ENCODE measurements at regions not wholly inside any gene's neighbourhood (a gene's known extent, or its start where the extent isn't known, plus 50 kb on each side); places are given as distances from the start of the nearest gene placed in this dataset.
"Not testable (repeated sequence)": the region's sequence is repeated elsewhere in the genome, so short reads cannot be mapped to it uniquely, and the experiment has no call there.

DNA sequence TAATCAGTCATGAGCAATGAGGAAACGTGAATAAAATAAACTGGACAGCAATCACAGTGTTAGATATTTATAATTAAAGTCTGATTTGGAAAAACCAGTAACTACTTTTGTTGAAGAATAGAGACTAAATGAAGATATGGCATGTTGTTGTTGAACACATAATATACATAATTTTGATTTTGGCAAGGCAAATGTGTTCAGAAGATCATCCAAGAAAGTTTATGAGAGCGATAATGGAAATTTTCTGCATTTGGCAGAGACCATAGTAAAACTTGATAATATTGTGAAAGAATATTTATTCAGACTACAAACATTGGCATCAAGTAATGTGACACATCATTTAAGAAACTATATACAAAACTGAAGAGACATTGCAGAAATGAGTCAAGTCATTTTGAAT, 620.7 kb downstream of the TMA16 start:
- DNase-seq = no peak

DNA sequence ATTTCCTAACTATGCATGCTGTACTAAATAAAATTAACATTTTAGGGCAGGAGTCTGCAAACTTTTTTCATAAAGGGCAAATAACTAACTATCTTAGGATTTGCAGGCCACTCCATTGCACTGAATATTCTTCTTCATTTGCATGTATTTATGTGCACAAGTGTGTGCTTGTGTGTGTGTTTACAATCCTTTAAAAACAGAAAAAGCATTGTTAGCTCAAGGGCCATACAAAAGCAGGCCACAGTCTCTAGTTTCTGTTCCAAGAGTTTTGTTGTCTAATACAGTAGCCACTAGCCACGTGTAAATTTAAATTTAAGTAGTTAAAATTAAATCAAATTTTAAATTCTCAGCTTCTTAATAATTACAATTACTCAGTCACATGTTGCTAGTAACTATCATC, 621.8 kb downstream of the TMA16 start:
- no peak for DNase-seq

DNA sequence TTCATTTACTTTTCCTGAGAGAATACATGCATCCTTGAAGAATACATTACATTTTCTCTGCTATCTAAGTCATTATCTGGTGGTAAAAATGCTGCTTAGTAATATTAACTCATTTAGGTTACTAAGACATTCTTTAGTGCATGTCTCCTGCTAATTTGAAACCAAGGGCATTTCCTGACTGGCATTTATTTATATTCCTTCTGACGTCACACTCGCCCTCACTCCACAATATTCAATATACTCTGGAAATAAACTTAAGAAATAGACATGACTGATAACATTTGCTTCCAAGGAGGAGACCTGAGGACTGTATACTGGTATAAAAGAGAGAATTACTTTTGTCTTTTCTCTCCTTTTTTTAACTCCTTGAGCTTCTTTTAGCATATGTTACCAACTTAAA, 619.5 kb upstream of the SMIM31 start:
- DNase-seq = no peak

DNA sequence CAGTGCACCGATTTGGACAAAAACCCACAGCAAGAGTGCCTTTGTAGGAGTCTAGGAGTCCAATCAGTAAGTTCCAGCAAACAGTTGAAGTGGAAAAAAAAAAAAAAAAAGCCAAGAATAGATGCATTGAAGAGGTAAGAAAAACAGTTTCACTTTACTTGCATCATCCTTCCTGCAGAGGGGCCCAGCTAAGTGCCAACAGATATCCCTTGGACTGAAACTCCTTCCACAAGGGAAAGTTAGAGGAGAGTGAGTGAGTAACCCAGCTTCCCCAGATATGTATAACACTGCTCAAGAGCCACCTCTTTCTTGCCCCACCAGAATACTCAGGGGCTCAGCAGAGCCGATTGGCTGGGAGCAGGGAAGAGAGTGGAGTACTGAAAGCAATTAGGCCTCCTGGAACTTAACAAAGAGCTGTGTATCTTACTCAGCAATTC, 617.7 kb upstream of the SMIM31 start:
- no peak for DNase-seq

DNA sequence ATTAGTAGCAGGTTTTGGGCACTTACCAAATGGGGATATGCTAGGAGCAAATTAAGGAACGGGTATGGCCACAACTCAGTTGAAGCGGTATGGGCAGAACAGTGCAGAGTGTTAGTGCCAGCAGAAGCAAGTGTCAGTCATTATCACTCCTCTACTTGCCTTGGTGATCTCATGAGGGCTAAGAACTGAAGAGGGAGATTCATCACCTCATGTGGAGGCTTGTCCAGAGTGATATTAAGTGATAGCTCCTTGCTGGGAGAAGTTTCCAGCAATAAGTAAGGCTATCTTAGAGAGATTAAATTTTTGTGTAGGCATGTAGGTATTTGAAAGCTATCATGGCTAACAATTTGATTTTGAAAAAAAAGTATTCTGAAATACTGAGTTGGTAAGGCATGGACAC, 615.4 kb upstream of the SMIM31 start:
- DNase-seq = no peak

DNA sequence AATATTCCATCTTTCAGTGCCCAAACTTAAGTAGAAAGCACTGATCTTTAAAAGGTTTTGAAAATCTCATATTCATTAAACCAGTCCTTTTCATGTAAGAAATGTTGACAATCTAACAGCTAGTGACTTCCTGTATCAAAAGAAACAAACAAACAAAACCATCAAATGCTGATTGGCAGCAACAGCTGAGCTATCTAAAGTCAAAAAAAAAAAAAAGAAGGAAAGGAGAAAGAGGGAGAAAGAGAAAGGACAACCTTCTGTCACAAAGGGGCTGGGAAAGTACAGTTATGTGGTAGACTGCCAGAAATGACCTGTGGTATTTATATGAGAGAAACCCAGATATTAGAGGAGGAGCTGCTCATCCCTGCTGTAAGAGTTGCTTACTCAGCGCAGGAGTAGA, 614.6 kb upstream of the SMIM31 start:
- DNase-seq = no peak

DNA sequence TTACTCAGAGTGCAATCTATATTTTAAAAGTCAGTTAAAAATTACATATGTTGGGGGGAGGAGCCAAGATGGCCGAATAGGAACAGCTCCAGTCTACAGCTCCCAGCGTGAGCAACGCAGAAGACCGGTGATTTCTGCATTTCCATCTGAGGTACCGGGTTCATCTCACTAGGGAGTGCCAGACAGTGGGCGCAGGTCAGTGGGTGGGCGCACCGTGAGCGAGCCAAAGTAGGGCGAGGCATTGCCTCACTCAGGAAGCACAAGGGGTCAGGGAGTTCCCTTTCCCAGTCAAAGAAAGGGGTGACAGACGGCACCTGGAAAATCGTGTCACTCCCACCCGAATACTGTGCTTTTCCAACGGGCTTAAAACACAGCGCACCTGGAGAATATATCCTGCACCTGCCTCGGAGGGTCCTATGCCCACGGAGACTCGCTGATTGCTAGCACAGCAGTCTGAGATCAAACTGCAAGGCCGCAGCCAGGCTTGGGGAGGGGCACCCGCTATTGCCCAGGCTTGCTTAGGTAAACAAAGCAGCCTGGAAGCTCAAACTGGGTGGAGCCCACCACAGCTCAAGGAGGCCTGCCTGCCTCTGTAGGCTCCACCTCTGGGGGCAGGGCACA, 612.1 kb upstream of the SMIM31 start:
- DNase-seq = not testable (repeated sequence)

DNA sequence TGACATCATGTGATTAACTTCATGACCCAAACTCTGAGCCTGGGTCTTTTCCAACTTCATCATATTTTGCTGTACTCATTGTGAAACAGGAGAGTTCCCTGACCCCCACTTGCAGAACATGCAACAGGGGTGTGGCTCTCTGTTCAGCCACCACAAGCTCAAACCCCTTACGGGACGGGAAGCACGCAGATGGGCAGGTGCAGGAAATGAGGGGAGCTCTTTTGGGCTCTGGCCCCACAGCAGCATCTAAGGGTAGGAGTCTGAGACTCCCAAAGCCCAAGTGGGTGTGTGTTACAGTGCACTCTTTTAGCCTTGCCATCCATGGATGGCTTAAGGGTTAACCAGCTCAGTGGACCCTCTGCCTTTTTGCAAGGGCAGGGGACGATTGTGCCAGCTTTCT, 599.5 kb upstream of the SMIM31 start:
- DNase-seq = no peak

DNA sequence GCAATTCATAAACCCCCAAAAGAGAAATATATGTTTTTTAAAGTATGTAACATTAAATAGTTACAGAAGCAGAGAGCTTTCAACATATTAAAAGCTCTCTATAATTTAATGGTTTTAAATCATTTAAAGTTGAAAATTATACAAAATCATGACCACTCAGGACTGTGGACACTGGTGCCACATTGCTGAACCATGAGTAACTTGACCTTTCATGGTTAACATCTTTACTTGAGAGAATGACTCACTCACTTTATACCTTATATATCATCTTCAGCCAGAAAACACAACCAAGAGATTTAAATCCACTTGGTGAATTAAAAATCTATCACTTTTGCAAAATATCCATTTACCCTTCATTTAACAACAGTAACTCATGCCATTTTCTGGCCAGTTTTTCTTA, 584.3 kb upstream of the SMIM31 start:
- no peak for DNase-seq

DNA sequence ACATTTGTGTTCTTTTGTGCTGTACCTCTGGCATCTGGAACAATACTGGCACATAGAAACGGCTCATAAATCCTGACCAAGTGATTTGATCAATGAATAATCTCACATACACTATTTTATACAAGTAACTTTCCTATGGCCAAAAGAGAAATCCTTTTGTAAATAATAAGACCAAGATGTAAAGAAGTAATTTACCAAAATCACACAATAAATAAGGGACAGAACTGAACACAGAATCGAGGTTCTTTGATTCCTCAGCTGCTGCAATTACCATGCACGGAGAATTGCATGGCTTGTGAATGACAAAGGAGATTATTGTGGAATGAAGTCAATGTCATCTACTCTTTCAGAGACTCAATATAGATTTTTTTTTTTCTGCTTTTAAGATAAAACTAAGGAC, 576.8 kb upstream of the SMIM31 start:
- no peak for DNase-seq

DNA sequence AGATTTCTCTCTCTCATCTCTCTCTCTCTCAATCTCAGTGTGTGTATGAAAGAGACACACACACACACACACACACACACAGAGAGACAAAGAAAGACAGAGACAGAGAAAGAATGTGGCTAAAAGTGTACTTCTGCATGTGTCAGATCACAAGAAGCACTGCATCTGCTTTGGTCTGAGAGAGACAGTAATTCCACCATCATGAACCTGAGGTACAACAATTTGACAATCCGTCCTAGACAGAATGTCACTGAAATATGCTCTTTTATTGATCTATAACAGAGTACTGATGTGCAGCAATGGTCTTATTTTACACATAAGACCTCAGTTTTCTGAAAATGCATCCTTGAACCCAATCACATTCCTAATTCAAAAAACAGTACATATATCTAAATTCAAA, 576.2 kb upstream of the SMIM31 start:
- no peak for DNase-seq

DNA sequence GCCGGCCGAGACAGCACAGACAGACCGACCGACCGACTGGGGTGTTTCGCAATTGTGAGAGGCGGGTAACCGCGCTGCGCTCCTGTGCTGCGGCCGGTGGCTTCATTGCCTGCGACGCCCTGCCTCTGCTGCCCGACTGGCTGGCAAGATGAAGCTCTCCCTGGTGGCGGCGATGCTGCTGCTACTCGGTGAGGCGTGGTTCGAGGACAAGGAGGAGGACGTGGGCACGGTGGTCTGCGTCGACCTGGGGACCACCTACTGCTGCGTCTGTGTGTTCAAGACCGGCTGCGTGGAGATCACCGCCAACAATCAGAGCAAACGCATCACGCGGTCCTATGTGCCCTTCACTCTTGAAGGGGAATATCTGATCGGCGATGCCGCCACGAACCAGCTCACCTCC, 565.7 kb upstream of the SMIM31 start:
- no peak for DNase-seq

DNA sequence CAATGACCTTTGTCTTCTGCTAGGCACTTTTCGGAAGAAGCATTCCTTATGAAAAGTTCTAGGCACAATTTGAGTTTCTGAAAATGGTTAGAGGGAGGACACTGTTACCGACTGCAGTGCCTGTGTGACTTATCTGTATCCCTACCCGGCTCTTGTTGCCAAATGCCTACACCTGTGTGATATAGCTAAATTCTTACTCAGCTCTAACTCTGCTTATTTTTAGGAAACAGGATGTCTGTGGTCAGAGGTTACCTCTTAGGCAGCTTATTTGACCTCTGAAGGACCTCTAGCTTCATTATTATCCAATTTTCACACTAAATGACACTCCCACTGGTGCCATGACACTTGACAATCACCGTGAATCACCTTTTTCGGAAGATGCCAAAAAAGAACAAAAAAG, 561.1 kb upstream of the SMIM31 start:
- no peak for DNase-seq

DNA sequence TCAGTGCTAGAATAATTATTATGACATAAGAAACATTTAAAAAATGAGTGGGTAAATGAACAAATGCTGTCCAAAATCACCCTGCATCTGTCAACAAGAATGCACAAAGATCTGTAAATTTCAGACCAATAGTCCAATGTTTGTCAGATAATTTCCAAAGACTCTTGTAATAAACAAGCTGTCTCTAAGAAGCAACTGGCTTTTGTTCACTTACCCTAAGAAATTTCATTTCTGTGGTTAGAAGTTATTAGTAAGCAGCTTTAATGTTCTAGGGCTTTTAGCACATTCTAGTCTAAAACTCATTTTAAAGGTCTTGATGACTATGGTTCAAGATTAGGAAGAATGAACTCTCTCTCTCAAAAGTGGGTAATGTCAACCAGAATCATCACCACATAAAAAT, 560.3 kb upstream of the SMIM31 start:
- no peak for DNase-seq

DNA sequence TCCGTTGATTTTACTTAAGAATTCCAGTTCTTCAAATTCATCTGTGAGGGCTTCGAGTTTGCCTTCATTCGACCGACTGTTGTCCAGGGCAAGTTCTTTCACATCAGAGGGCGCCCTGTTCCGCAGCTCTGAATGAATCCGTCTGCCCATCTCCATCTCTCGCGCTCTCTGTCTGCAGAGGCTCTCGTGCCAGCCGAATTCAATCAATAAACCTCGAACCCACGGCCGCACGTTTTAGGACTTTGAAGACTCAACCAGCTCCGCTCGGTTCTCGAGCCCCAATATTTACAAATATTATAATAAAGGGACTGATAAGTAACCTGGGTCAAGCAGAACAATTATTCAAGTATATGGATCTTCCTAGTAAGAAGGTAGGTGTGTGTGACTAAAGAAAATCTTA, 556.4 kb upstream of the SMIM31 start:
- no peak for DNase-seq

DNA sequence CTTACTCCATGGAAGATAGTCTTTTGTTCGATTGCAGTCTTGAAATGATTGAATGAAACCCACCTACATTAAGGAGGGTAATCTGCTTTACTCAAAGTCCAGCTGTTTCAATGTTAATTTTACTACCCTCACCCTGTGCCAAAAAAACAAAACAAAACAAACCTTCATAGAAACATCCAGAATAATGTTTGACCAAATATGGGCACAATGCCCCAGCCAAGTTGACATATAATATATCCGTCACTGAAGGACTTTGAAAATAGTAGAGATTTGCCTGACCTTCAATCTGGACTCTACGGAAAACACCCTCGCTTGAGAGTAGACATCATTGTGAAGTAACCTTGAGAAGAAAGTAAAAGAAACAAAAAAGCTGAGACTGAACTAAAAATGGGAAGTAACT, 550.5 kb upstream of the SMIM31 start:
- DNase-seq = no peak

DNA sequence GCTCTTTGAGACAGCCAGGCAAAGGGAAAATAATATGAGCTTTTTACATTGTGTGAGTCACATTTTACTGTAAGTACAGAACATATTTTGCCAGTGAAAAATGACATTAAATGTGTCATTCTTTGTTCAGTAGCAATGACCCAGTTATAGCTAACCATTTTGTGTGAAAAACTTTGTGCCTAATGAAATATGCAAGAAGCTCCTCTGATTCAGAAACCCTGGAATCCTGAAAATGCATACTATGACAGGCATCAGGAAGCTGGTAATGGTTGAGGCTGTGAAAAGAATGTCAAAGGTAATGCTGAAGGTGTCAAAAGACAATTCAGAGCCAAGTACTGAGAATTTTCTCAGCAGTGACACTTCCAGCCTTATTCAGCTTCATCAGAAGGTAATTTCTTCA, 549.5 kb upstream of the SMIM31 start:
- DNase-seq = no peak

DNA sequence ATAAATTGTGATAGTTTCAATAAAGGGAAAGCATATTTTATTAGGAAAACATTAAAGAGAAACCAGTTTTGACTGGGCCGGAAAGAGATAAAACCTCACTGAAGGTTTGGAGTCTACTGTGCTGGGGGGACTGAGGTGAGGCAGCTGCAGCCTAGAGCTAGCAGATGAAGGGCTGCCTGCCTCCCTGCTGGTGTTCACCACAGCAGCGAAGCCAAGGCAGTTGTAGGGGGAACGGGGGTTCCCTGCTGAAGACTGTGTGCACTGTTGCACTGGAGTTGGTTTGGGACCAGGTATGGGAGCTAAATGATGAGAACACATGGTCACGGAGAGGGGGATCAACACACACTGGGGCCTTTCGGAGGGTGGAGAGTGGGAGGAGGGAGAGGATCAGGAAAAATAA, 546.5 kb upstream of the SMIM31 start:
- no peak for DNase-seq

DNA sequence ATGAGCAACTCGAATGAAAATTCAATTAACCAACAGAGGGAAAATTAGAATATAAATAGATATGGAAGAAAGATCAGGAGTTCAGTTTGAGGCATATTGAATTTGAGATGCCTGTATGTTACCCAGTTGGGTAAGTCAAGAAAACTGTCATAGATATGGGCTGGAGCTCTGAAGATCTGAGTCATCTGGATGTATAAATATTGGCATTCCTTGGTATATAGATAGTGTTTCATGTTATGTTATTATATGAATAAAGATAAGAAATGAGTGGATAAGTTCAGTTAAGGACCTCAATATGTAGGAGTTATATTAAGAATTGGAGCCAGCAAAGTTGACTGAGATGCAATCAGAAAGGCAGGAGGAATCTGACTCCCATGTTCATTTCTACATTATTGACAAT, 543.6 kb upstream of the SMIM31 start:
- no peak for DNase-seq

DNA sequence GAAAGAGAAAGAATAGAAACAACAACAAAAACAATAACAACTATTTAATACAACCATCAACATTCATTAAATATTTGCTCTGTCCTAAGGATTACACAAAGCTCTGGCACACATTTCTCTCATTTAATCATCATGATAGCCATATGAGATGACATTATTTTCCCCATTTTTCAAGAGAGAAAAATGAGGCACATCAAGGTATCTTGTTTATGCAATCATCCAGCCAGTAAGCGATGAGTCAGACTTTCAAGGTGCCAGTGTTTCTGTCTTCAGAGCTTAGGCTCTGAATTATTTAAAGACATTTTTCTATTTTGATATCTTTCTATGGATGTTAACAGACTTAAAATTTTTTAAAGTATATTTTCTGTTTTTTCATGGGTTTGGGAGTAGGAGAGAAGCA, 541.8 kb upstream of the SMIM31 start:
- no peak for DNase-seq

DNA sequence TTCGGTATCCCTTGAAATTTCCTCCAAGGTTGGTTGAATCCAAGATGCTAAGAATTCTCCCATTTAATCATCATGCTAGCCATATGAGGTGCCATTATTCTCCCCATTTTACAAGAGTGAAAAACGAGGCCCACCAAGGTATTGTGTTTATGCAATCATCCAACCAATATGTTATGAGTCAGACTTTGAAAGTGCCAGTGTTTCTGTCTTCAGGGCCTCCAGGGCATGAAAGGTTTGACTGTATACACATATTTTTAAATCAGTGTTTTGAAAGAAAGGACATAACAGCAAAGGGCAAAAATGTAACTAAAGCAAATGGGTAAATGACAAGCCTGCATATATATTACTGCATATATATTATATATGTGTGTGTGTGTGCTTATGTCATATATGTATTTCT, 541.2 kb upstream of the SMIM31 start:
- DNase-seq = no peak

DNA sequence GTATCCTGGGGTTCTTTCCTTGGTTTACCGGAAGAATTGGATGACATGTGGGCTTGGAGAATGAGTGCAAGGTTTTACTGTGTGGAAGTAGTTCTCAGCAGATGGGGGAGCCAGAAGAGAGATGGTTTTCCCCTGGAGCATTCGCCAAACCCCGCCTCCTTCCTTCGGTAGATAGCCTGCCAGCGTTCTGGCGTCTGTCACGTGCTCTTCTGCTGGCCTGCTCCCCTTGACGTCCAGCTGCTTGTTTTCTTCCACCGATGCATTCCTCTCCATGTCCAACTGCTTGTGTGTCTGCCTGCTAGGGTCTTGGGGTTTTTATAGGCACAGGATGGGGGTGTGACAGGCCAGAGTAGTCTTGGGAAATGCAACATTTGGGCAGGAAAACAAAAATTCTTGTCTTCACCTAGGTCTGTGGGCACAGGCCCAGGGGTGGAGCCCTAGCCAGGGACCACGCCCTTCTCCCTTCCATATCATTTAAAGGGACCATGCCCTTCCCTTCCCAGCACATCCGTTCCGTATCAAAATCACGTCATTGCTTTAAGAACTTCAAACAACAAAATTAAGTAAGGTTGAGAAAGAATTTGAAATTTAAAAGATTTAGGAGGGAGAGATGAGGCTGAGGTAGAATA, 538.7 kb upstream of the SMIM31 start:
- peak; percentile 2 to 61 for DNase-seq

DNA sequence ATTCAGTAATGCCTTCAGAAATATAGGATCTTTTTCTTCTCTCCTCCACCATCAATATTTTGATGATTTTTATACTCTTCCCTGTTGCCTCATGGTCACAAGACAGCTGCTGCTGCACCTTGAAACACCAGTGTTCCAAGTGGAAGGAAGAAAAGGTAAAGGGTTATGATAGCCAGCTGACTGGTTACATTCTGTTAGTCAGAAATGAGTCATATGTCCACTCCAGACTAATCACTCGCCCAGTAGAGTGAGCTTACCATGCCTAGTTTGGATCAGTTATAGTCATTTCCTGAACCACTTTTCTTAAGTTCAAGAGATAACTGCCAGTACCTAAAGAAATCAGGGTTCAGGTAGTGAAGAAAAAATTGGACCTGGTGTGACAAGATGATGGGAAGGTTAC, 532.3 kb upstream of the SMIM31 start:
- DNase-seq = no peak

DNA sequence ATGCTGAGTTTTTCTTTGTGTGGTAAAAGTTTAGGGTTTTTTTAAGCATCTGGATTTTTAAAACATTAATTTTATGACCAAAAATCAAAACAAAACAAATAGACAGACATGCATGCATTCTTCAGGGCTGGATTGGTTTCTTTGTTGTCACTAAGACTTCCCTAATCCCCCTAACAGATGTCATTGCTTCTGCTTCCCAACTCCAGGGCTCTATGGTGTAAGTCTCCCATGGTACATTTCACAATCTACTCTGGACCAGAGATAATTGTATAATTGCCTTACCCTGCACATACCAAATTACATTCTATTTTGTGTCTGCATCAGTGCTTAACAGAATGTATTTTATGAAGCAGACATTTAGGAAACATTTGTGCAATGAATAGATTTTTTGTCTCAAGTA, 529.1 kb upstream of the SMIM31 start:
- DNase-seq = no peak

DNA sequence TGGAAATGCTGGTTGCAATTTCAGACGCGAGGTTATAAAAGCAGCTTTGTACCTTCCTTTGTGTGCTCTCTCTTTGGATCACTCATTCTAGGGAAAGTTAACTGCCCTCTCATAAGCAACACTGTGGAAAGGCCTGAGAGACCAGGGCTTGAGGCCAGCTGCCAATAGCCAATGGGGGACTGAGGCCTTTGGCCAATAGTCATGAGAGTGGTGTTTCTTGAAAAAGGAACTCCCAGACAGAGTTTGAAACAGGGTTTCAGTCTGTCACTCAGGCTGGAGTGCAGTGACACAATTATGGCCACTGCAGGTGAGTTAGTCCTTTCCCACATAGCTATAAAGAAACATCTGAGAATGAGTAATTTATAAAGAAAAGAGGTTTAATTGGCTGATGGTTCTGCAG, 524.7 kb upstream of the SMIM31 start:
- DNase-seq = no peak

All from NCI-H446 (cell line).